ENCODE measurements at regions not wholly inside any gene's neighbourhood (a gene's known extent, or its start where the extent isn't known, plus 50 kb on each side); places are given as distances from the start of the nearest gene placed in this dataset.

DNA sequence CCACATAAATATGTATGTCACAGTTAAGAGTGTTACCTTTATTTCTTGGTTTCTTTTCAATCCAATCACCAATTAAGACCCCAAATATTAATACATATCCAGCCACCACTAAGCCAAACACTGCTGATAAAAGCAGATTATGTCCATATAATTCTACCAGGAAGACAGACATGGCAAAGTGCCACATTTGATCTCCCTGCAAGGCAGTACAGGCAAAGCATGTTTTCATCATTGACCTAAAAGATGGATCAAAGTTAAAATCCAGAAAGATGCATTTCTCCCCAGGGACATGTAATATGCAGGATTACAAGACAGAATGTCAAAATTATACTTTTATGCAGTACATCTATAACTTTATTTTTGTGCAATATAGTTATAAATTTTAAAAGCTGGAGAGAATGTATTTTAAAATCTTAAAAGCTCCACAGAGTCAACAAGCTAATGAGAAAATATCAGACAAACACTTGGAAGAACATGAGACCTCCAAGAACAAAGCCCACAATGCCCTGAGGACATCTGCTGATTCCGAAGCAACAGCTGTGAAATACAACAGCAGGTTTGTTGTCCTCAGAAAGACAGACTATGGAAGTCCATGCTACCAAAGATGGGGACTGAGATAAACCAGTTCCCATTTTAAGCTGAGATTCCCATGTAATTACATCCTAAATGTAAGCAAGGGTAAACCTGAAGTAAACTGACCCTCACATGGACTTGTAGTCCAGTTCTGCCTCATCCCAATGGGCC is 54.5 kb upstream of the TOMM7 start:
- TF ChIP-seq CTCF (IDR thresholded peaks at IDR 0.05; ENCODE audit: insufficient read depth, low read length) (no peak), SPI1 (IDR thresholded peaks at IDR 0.05; ENCODE audit: borderline replicate concordance, low read depth) (no peak), POLR2AphosphoS5 (IDR thresholded peaks at IDR 0.05; ENCODE audit: low read depth) (no peak), REST (IDR thresholded peaks at IDR 0.05; ENCODE audit: insufficient replicate concordance, low read depth) (no peak)

Measured in HL-60 (cell line).